ENCODE measurements at regions not wholly inside any gene's neighbourhood (a gene's known extent, or its start where the extent isn't known, plus 50 kb on each side); places are given as distances from the start of the nearest gene placed in this dataset.

- TF ChIP-seq POLR2A (IDR thresholded peaks at IDR 0.05; ENCODE audit: low read length) (no peak), GATA1 (IDR thresholded peaks at IDR 0.05; ENCODE audit: low read depth, low read length) (no peak)
These were observed 688.6 kb upstream of the TENM4 start for GRCh38 chr11:80129396-80129795.
